HFFc6 (cell line): ENCODE measurements at regions not wholly inside any gene's neighbourhood (a gene's known extent, or its start where the extent isn't known, plus 50 kb on each side); places are given as distances from the start of the nearest gene placed in this dataset.

Source experiments
- DNase-seq: peaks from one replicate; pipeline ENCODE4 v3.0.0-alpha.2; 2018
- H3K27ac Mint-ChIP-seq: 2 replicates; pipeline ENCODE4 v1.8.0; 2020; ENCODE audit warnings: mild to moderate bottlenecking, mixed read lengths
- H3K27me3 Mint-ChIP-seq: 2 replicates; pipeline ENCODE4 v1.8.0; 2021; ENCODE audit warnings: mild to moderate bottlenecking, moderate library complexity, mixed read lengths; ENCODE audit not compliant: insufficient read depth
- H3K36me3 Mint-ChIP-seq: 2 replicates; pipeline ENCODE4 v1.8.0; 2021; ENCODE audit warnings: low read depth, mixed read lengths
- H3K4me1 Mint-ChIP-seq: 2 replicates; pipeline ENCODE4 v1.8.0; 2020; ENCODE audit warnings: low read depth, mixed read lengths
- H3K4me3 Mint-ChIP-seq: 2 replicates; pipeline ENCODE4 v1.8.0; 2020; ENCODE audit warnings: mild to moderate bottlenecking, moderate library complexity, mixed read lengths
- H3K9me3 Mint-ChIP-seq: 2 replicates; pipeline ENCODE4 v1.8.0; 2020; ENCODE audit warnings: mild to moderate bottlenecking, mixed read lengths
- CTCF ChIP-seq: fragments of 200-600 bp; sonication (generic); IDR thresholded peaks from 2 replicates; pipeline ENCODE4 v1.5.0; 2021; ENCODE audit warnings: antibody characterized with exemption, mild to moderate bottlenecking

- Mint-ChIP-seq H3K27me3 (no peaks in the 10 kb centered on the region; the same call in none of the 2 replicates), H3K36me3 (no peaks in the 10 kb centered on the region), H3K4me3 (no peak overlapping the region), H3K27ac (no peak overlapping the region), H3K9me3 (no peaks in the 10 kb centered on the region; the same call in 1 of the 2 replicates), H3K4me1 (peaks cover 8% of the 10 kb centered on the region; the same call in 1 of the 2 replicates)
- no peak for DNase-seq
- TF ChIP-seq CTCF, result no peak
Observed at GRCh38 chr5:39905356-39905755, 480.6 kb upstream of the DAB2 start.

- no peak for DNase-seq
- no peak for TF ChIP-seq CTCF
- peaks cover 8% of the 10 kb centered on the region; the same call in 1 of the 2 replicates for H3K4me1 Mint-ChIP-seq
- no peaks in the 10 kb centered on the region; the same call in none of the 2 replicates for H3K27me3 Mint-ChIP-seq
- no peak overlapping the region for H3K4me3 Mint-ChIP-seq
- no peaks in the 10 kb centered on the region for H3K36me3 Mint-ChIP-seq
- no peaks in the 10 kb centered on the region for H3K9me3 Mint-ChIP-seq
- H3K27ac Mint-ChIP-seq, result no peak overlapping the region
Observed at GRCh38 chr5:39902626-39903025, 477.8 kb upstream of the DAB2 start.

GRCh38 chr5:39898731-39899130 is 474.0 kb upstream of the DAB2 start:
- Mint-ChIP-seq H3K36me3 (no peaks in the 10 kb centered on the region), H3K9me3 (no peaks in the 10 kb centered on the region), H3K27ac (no peak overlapping the region), H3K27me3 (no peaks in the 10 kb centered on the region; the same call in none of the 2 replicates), H3K4me1 (no peaks in the 10 kb centered on the region), H3K4me3 (no peak overlapping the region)
- DNase-seq, result no peak
- no peak for TF ChIP-seq CTCF

GRCh38 chr5:39896706-39897105 is 471.9 kb upstream of the DAB2 start:
- no peak overlapping the region for H3K27ac Mint-ChIP-seq
- no peaks in the 10 kb centered on the region for H3K9me3 Mint-ChIP-seq
- H3K4me1 Mint-ChIP-seq, result no peaks in the 10 kb centered on the region
- no peak for DNase-seq
- no peak for TF ChIP-seq CTCF
- H3K36me3 Mint-ChIP-seq, result no peaks in the 10 kb centered on the region
- no peak overlapping the region for H3K4me3 Mint-ChIP-seq
- no peaks in the 10 kb centered on the region; the same call in 1 of the 2 replicates for H3K27me3 Mint-ChIP-seq

GRCh38 chr5:39896104-39896503 is 471.3 kb upstream of the DAB2 start:
- Mint-ChIP-seq H3K4me3 (no peak overlapping the region), H3K4me1 (no peaks in the 10 kb centered on the region), H3K27ac (no peak overlapping the region), H3K27me3 (no peaks in the 10 kb centered on the region; the same call in 1 of the 2 replicates), H3K9me3 (no peaks in the 10 kb centered on the region), H3K36me3 (no peaks in the 10 kb centered on the region)
- no peak for DNase-seq
- no peak for TF ChIP-seq CTCF

GRCh38 chr5:39892708-39893107 is 467.9 kb upstream of the DAB2 start:
- Mint-ChIP-seq H3K4me1 (no peaks in the 10 kb centered on the region), H3K27me3 (no peaks in the 10 kb centered on the region), H3K4me3 (no peak overlapping the region), H3K9me3 (no peaks in the 10 kb centered on the region), H3K27ac (no peak overlapping the region), H3K36me3 (no peaks in the 10 kb centered on the region)
- no peak for TF ChIP-seq CTCF
- no peak for DNase-seq
